Brain microvascular endothelial cell (primary cell): ENCODE measurements at regions not wholly inside any gene's neighbourhood (a gene's known extent, or its start where the extent isn't known, plus 50 kb on each side); places are given as distances from the start of the nearest gene placed in this dataset.
A peak's percentile ranks its signal among the peaks of the same experiment; 100 is the strongest.

Source experiments
- DNase-seq: peaks from one replicate; pipeline ENCODE4 v3.0.0-alpha.2; 2020
- H3K27ac ChIP-seq: fragments of 250-450 bp; sonication (Bioruptor Pico); 2 replicates; pipeline ENCODE4 v1.5.1; 2020; ENCODE audit warnings: mild to moderate bottlenecking, moderate library complexity
- H3K27me3 ChIP-seq: fragments of 250-450 bp; sonication (Bioruptor Pico); replicated peaks from 2 replicates; pipeline ENCODE4 v1.5.1; 2020; ENCODE audit warnings: mild to moderate bottlenecking
- H3K36me3 ChIP-seq: fragments of 250-450 bp; sonication (Bioruptor Pico); replicated peaks from 2 replicates; pipeline ENCODE4 v1.5.1; 2020; ENCODE audit warnings: mild to moderate bottlenecking
- H3K4me3 ChIP-seq: 2 replicates; pipeline ENCODE4 v1.5.1; 2011; ENCODE audit warnings: low read depth, mild to moderate bottlenecking, control low read depth, low read length, moderate library complexity
- in situ Hi-C: cut with HindIII; loops from 2 replicates; pipeline ENCODE4 v1.10.0; 2017; ENCODE audit warnings: low sequenced_read_pairs, low pct_ligation_motif_present
- TF ChIP-seq, protein P1 (sequence below): IDR thresholded peaks from 2 replicates; pipeline ENCODE4 v1.5.1; 2011; ENCODE audit warnings: low read depth, mild to moderate bottlenecking, moderate library complexity, low read length, control low read depth, inconsistent platforms; ENCODE audit errors: missing control alignments

DNA sequence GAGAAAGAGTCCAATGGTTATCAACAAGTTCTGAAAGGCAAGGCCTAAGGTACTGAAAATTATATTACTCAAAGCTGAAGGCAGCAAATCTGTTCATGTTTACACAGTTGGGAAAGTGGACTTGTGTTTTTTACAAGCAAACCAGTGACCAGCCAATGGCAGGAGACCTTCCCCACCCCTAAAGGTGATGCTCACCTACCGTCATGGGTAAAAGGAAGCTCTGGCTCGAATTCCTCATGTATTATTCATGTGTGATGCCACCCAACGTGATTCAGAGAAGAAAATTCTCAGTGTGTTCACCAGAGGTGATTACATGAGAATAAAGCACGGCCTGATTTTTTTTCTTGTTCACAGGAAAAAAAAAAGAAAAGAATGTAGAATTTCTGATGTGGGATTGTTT, 1161.2 kb upstream of the SEL1L start:
- Histone ChIP-seq H3K36me3 (no peaks in the 10 kb centered on the region), H3K27ac (no peak overlapping the region), H3K27me3 (no peaks in the 10 kb centered on the region), H3K4me3 (no peak overlapping the region)
- in situ Hi-C loops = no loop called here
- no peak for DNase-seq
- TF ChIP-seq, protein P1, sequence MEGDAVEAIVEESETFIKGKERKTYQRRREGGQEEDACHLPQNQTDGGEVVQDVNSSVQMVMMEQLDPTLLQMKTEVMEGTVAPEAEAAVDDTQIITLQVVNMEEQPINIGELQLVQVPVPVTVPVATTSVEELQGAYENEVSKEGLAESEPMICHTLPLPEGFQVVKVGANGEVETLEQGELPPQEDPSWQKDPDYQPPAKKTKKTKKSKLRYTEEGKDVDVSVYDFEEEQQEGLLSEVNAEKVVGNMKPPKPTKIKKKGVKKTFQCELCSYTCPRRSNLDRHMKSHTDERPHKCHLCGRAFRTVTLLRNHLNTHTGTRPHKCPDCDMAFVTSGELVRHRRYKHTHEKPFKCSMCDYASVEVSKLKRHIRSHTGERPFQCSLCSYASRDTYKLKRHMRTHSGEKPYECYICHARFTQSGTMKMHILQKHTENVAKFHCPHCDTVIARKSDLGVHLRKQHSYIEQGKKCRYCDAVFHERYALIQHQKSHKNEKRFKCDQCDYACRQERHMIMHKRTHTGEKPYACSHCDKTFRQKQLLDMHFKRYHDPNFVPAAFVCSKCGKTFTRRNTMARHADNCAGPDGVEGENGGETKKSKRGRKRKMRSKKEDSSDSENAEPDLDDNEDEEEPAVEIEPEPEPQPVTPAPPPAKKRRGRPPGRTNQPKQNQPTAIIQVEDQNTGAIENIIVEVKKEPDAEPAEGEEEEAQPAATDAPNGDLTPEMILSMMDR = no peak

DNA sequence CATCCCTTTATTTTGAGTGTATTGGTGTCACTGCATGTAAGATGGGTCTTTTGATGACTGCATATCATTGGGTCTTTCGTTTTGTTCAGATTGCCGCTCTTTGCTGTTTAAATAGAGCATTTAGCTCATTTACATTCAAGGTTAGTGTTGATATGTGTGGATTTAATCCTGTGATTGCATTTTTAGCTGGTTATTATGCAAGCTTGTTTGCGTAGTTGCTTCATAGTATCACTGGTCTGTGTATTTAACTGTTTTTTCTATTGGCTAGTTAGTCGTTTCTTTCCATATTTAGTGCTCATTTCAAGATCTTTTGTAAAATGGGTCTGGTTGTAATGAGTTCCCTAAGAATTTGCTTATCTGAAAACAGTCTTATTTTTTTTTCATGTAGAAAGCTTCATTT, 1170.6 kb upstream of the SEL1L start:
- DNase-seq = no peak
- no peaks in the 10 kb centered on the region for H3K36me3 ChIP-seq
- no peaks in the 10 kb centered on the region for H3K27me3 ChIP-seq
- no peak overlapping the region for H3K27ac ChIP-seq
- TF ChIP-seq, protein P1 = no peak
- in situ Hi-C loops = no loop called here
- H3K4me3 ChIP-seq = no peak overlapping the region

DNA sequence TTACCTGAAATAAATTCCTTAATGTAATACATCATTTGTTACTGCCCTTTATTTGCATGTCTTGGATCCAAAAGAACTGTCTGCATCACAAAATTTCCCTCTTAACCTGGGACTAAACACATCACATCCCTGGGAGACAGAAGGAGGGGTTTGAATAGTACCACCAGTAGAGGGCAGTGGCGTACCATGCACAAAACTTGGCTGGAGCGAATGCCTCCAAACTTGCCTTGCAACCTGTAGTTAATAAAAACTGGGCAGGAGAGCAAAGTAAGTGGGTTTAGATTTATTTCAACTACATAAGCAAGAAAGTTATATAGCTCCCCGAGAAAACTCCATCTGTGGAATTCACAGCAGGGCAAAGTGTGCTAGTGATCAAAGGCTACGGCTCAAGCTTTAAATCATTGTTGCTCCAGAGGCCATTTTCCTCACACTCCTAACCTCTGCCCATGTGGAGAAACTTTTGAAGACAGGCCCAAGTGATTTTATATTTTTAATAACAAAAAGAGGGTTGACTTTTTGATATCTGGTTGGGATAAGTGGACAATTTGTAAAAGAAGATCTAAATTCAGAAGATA, 1176.7 kb upstream of the SEL1L start:
- DNase-seq = peak; percentile 34
- TF ChIP-seq, protein P1 = peak; percentile 77
- H3K36me3 ChIP-seq = no peaks in the 10 kb centered on the region
- H3K27me3 ChIP-seq = no peaks in the 10 kb centered on the region
- no peak overlapping the region for H3K4me3 ChIP-seq
- H3K27ac ChIP-seq = no peak overlapping the region
- in situ Hi-C loops = no loop called here

DNA sequence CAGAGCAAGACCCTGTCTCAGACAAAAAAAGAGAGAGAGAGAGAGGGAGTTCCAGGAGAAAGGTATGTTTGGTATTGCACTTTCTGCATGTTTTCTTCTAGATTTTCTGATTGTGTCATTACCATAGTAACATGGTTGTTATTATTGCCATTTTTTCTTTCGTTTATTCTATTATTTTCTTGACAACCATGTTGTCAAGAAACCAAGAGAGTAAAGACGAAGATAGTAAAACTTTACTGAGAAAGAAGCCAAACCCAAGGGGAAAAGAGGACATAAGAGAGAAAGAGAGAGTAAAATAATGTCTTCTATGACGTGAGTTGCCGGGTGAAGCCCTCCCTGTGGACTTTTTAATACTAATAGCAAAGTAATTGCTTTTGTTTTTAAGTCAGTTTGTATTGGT, 1186.0 kb upstream of the SEL1L start:
- H3K4me3 ChIP-seq = no peak overlapping the region
- TF ChIP-seq, protein P1 = no peak

DNA sequence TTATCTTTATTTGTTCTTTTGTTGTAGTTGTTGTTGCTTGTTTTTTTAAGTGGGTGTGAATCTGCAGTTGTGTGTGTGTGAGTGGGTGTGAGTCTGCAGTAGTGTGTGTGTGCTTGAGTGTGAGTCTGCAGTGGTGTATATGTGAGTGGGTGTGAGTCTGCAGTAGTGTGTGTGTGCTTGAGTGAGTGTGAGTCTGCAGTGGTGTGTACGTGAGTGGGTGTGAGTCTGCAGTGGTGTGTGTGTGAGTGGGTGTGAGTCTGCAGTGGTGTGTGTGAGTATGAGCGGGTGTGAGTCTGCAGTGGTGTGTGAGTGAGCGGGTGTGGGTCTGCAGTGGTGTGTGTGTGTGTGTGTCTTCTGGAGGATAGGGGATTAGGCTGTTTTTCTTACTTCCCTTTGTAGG, 1186.8 kb upstream of the SEL1L start:
- in situ Hi-C loops = no loop called here
- Histone ChIP-seq H3K4me3 (no peak overlapping the region), H3K27ac (no peak overlapping the region), H3K36me3 (no peaks in the 10 kb centered on the region), H3K27me3 (no peaks in the 10 kb centered on the region)
- TF ChIP-seq, protein P1 = no peak
- no peak for DNase-seq

More for the DNA sequence above, 1186.0 kb upstream of the SEL1L start:
- no peak for DNase-seq
- Histone ChIP-seq H3K27me3 (no peaks in the 10 kb centered on the region), H3K27ac (no peak overlapping the region), H3K36me3 (no peaks in the 10 kb centered on the region)
- in situ Hi-C loops = no loop called here

DNA sequence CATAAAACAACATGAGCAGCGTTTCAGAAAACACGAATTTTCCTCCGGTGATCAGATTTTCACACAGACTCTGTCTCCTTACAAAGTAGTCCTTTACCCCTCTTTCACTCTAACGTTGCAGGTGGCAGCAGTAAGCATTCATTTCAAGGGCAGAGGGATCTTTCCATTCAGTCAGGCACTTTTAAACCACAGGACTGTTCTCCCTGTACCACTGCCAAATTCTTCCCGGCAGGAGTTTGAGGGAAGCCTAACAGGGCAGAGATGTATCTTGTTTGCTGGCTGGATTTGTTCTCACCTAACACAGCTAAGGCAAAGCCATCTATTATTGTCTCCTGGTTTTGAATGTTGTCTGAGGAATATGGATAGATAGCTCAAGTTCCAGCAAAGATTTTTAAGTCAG, 1187.3 kb upstream of the SEL1L start:
- no peak overlapping the region for H3K4me3 ChIP-seq
- H3K36me3 ChIP-seq = no peaks in the 10 kb centered on the region
- no peak overlapping the region for H3K27ac ChIP-seq
- H3K27me3 ChIP-seq = no peaks in the 10 kb centered on the region
- TF ChIP-seq, protein P1 = no peak
- no peak for DNase-seq
- in situ Hi-C loops = no loop called here
